HFFc6 (cell line): ENCODE measurements at regions not wholly inside any gene's neighbourhood (a gene's known extent, or its start where the extent isn't known, plus 50 kb on each side); places are given as distances from the start of the nearest gene placed in this dataset. TPM values are rescaled to one million over a fixed set of nuclear protein-coding genes. Genes with fewer than 3 reads are reported as not detected.

Experiments
- DNase-seq: peaks from one replicate; pipeline ENCODE4 v3.0.0-alpha.2; 2018
- H3K27ac Mint-ChIP-seq: 2 replicates; pipeline ENCODE4 v1.8.0; 2020; ENCODE audit warnings: mild to moderate bottlenecking, mixed read lengths
- H3K27me3 Mint-ChIP-seq: 2 replicates; pipeline ENCODE4 v1.8.0; 2021; ENCODE audit warnings: mild to moderate bottlenecking, moderate library complexity, mixed read lengths; ENCODE audit not compliant: insufficient read depth
- H3K36me3 Mint-ChIP-seq: 2 replicates; pipeline ENCODE4 v1.8.0; 2021; ENCODE audit warnings: low read depth, mixed read lengths
- H3K4me1 Mint-ChIP-seq: 2 replicates; pipeline ENCODE4 v1.8.0; 2020; ENCODE audit warnings: low read depth, mixed read lengths
- H3K4me3 Mint-ChIP-seq: 2 replicates; pipeline ENCODE4 v1.8.0; 2020; ENCODE audit warnings: mild to moderate bottlenecking, moderate library complexity, mixed read lengths
- H3K9me3 Mint-ChIP-seq: 2 replicates; pipeline ENCODE4 v1.8.0; 2020; ENCODE audit warnings: mild to moderate bottlenecking, mixed read lengths
- CTCF ChIP-seq: fragments of 200-600 bp; sonication (generic); IDR thresholded peaks from 2 replicates; pipeline ENCODE4 v1.5.0; 2021; ENCODE audit warnings: antibody characterized with exemption, mild to moderate bottlenecking
- microRNA-seq: library from miRNA; unstranded; fragments of <30 nt; microRNA quantifications from one replicate; pipeline ENCODE4, GENCODE V29; 2019

- TF ChIP-seq CTCF: no peak
- Mint-ChIP-seq H3K4me3 (no peak overlapping the region), H3K9me3 (peaks cover 24% of the 10 kb centered on the region), H3K4me1 (no peaks in the 10 kb centered on the region), H3K27ac (no peak overlapping the region), H3K36me3 (no peaks in the 10 kb centered on the region), H3K27me3 (peaks cover 2% of the 10 kb centered on the region; the same call in 1 of the 2 replicates)
- DNase-seq: no peak
Measured at GRCh38 chr1:34697818-34698217, 57.0 kb upstream of the GJB5 start.

- Mint-ChIP-seq H3K27me3 (peaks cover 2% of the 10 kb centered on the region; the same call in 1 of the 2 replicates), H3K4me3 (no peak overlapping the region), H3K27ac (no peak overlapping the region), H3K4me1 (no peaks in the 10 kb centered on the region), H3K9me3 (peaks cover 8% of the 10 kb centered on the region), H3K36me3 (no peaks in the 10 kb centered on the region)
- DNase-seq: no peak
- TF ChIP-seq CTCF: no peak
Measured at GRCh38 chr1:34701326-34702060, 53.4 kb upstream of the GJB5 start.

Small RNAs in the stretch of these regions (microRNA-seq; reads per million reads assigned to microRNA genes)
- gene MIR552: not detected
